Smooth muscle cell (in vitro differentiated cells): ENCODE measurements at regions not wholly inside any gene's neighbourhood (a gene's known extent, or its start where the extent isn't known, plus 50 kb on each side); places are given as distances from the start of the nearest gene placed in this dataset.

ENCODE experiments used
- DNase-seq: peaks from one replicate; lab custom pipeline; 2025; ENCODE audit not compliant: unreplicated experiment; lab: John Stamatoyannopoulos, UW
- H2AFZ ChIP-seq: fragments of 200-600 bp; sonication (generic); 2 replicates; pipeline ENCODE4 v1.6.0; 2016; ENCODE audit warnings: antibody characterized with exemption, low read depth, mild to moderate bottlenecking
- H3F3A ChIP-seq: fragments of 200-600 bp; sonication (generic); 2 replicates; pipeline ENCODE4 v1.6.0; 2017; ENCODE audit warnings: antibody characterized with exemption, low read depth
- H3K27ac ChIP-seq: fragments of 200-600 bp; sonication (generic); 2 replicates; pipeline ENCODE4 v1.5.1; 2016; ENCODE audit warnings: low read depth, mild to moderate bottlenecking
- H3K27me3 ChIP-seq: fragments of 200-600 bp; sonication (generic); 2 replicates; pipeline ENCODE4 v1.6.1; 2016; ENCODE audit warnings: low read depth, mild to moderate bottlenecking
- H3K36me3 ChIP-seq: fragments of 200-600 bp; sonication (generic); 2 replicates; pipeline ENCODE4 v1.5.1; 2016; ENCODE audit warnings: low read depth
- H3K4me1 ChIP-seq: fragments of 200-600 bp; sonication (generic); 2 replicates; pipeline ENCODE4 v1.5.1; 2016; ENCODE audit warnings: low read depth
- H3K4me2 ChIP-seq: fragments of 200-600 bp; sonication (generic); 2 replicates; pipeline ENCODE4 v1.6.0; 2016; ENCODE audit warnings: mild to moderate bottlenecking
- H3K4me3 ChIP-seq: fragments of 200-600 bp; sonication (generic); 2 replicates; pipeline ENCODE4 v1.5.1; 2016; ENCODE audit warnings: mild to moderate bottlenecking
- H3K79me2 ChIP-seq: fragments of 200-600 bp; sonication (generic); 2 replicates; pipeline ENCODE4 v1.6.0; 2016; ENCODE audit warnings: low read depth, mild to moderate bottlenecking
- H3K9ac ChIP-seq: fragments of 200-600 bp; sonication (generic); 2 replicates; pipeline ENCODE4 v1.6.0; 2016; ENCODE audit warnings: low read depth
- H3K9me3 ChIP-seq: fragments of 200-600 bp; sonication (generic); replicated peaks from 2 replicates; pipeline ENCODE4 v1.5.1; 2016; ENCODE audit warnings: low read depth
- H4K20me1 ChIP-seq: fragments of 200-600 bp; sonication (generic); 2 replicates; pipeline ENCODE4 v1.6.0; 2016; ENCODE audit warnings: low read depth
- CTCF ChIP-seq: fragments of 200-600 bp; sonication (generic); IDR thresholded peaks from 2 replicates; pipeline ENCODE4 v1.5.1; 2017; ENCODE audit warnings: borderline replicate concordance, mild to moderate bottlenecking, antibody characterized with exemption; ENCODE audit not compliant: insufficient read depth, poor library complexity, severe bottlenecking
- WGBS: methylation state at CpG from one replicate; pipeline ENCODE4 v1.1.7; 2016; ENCODE audit warnings: low lambda C conversion rate; 5-methylcytosine and 5-hydroxymethylcytosine counted together

- H3F3A ChIP-seq, result no peaks in the 10 kb centered on the region
- no peak overlapping the region for H3K27ac ChIP-seq
- no peaks in the 10 kb centered on the region for H3K79me2 ChIP-seq
- H3K4me2 ChIP-seq, result no peak overlapping the region
- H3K4me1 ChIP-seq, result no peaks in the 10 kb centered on the region
- no peak for TF ChIP-seq CTCF
- H3K9ac ChIP-seq, result no peak overlapping the region
- no peak overlapping the region for H3K4me3 ChIP-seq
- no peaks in the 10 kb centered on the region for H3K9me3 ChIP-seq
- no peak overlapping the region for H2AFZ ChIP-seq
- no peaks in the 10 kb centered on the region for H4K20me1 ChIP-seq
- DNase-seq, result no peak
- H3K36me3 ChIP-seq, result no peaks in the 10 kb centered on the region
- WGBS, result 77% methylated on average over 3 of the region's 3 CpGs
- peaks cover 4% of the 10 kb centered on the region for H3K27me3 ChIP-seq
Measured at GRCh38 chr13:111525320-111526118, 205.1 kb downstream of the TEX29 start.

GRCh38 chr13:111526922-111527321 lies 206.5 kb downstream of the TEX29 start:
- no peak overlapping the region for H3K4me3 ChIP-seq
- no peak for DNase-seq
- H3F3A ChIP-seq, result no peaks in the 10 kb centered on the region
- no peaks in the 10 kb centered on the region for H3K79me2 ChIP-seq
- no peaks in the 10 kb centered on the region for H3K4me1 ChIP-seq
- no peaks in the 10 kb centered on the region for H4K20me1 ChIP-seq
- no peak overlapping the region for H3K4me2 ChIP-seq
- peaks cover 15% of the 10 kb centered on the region for H3K27me3 ChIP-seq
- 86% methylated on average over 7 of the region's 7 CpGs for WGBS
- H3K36me3 ChIP-seq, result no peaks in the 10 kb centered on the region
- no peak for TF ChIP-seq CTCF
- no peak overlapping the region for H2AFZ ChIP-seq
- no peaks in the 10 kb centered on the region for H3K9me3 ChIP-seq
- no peak overlapping the region for H3K27ac ChIP-seq
- no peak overlapping the region for H3K9ac ChIP-seq

- Histone ChIP-seq H3K9ac (no peak overlapping the region), H3F3A (no peaks in the 10 kb centered on the region), H3K4me3 (no peak overlapping the region), H3K36me3 (no peaks in the 10 kb centered on the region), H3K4me2 (no peak overlapping the region), H4K20me1 (no peaks in the 10 kb centered on the region), H3K9me3 (no peaks in the 10 kb centered on the region), H3K79me2 (no peaks in the 10 kb centered on the region), H2AFZ (no peak overlapping the region), H3K27me3 (peaks cover 23% of the 10 kb centered on the region), H3K27ac (no peak overlapping the region), H3K4me1 (no peaks in the 10 kb centered on the region)
- no peak for TF ChIP-seq CTCF
- DNase-seq, result no peak
- 89% methylated on average over 14 of the region's 14 CpGs for WGBS
Measured at GRCh38 chr13:111527614-111528229, 207.3 kb downstream of the TEX29 start.
